ENCODE measurements at regions not wholly inside any gene's neighbourhood (a gene's known extent, or its start where the extent isn't known, plus 50 kb on each side); places are given as distances from the start of the nearest gene placed in this dataset.

DNA sequence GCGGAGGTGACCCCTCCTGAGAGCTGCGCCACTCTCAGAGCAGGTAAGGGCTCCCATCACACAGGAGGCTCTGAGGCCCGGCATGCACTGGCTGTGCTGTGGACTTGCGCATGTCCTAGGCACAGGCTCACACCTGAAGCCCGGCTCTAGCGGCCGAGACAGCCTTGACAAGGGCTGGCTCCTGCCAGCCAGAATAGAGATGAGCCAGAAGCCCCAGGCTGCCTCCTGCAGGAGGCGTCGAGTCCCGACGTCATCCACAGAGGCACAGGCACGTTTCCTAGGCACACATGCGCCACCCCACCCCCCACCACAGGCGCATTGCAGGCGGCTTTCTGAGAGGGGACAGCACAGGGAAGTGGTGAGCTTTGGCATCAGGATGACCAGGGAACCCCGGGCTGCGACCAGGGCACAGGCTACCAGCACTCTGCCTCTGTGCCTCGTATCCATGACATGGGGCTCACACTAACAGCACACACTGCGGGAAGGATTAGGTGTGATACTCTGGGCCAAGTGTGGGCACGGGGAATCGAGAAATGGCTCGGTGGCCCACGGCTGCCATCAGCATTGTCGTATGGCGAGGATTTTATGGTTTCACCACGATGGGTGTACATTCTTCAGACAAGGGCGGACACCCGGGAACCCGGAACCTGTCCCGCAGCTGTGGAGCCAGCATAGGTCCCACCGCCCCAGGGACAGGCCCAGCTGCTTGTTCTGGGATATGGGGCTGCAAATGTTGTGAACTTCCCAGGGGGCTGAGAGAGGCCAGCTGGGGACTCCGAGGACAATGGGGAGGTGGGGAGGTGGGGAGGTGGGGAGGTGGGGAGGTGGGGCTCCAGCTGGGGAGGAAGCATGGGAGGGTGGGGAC lies 90.7 kb upstream of the ADRA2C start:
- Histone ChIP-seq H4K20me1 (ENCODE audit: insufficient read depth) (no peaks in the 10 kb centered on the region), H3K36me3 (ENCODE audit: insufficient read depth, low read length) (no peaks in the 10 kb centered on the region), H3K27me3 (ENCODE audit: insufficient read depth, low read depth, low read length) (no peaks in the 10 kb centered on the region), H3K9me3 (ENCODE audit: low read length) (no peaks in the 10 kb centered on the region), H3K79me2 (replicated peaks; ENCODE audit: insufficient read depth, low read length) (no peaks in the 10 kb centered on the region), H3K27ac (ENCODE audit: low read length) (no peak overlapping the region), H3K4me3 (ENCODE audit: low read length) (no peak overlapping the region), H2AFZ (ENCODE audit: low read depth, low read length) (no peak overlapping the region), H3K9me2 (ENCODE audit: insufficient read depth, low read length) (no peaks in the 10 kb centered on the region), H3K9ac (ENCODE audit: low read length) (no peak overlapping the region), H3K4me2 (ENCODE audit: low read length) (no peak overlapping the region), H3F3A (ENCODE audit: insufficient read depth, low read length, poor library complexity, severe bottlenecking) (no peaks in the 10 kb centered on the region)
- TF ChIP-seq EZH2 (IDR thresholded peaks at IDR 0.05; ENCODE audit: borderline replicate concordance, insufficient read depth, low read length, poor library complexity, severe bottlenecking), result no peak
- no peak for TF ChIP-seq RAD21 (conservative IDR thresholded peaks at IDR 0.05)
- TF ChIP-seq POLR2AphosphoS5 (IDR thresholded peaks at IDR 0.05), result no peak
- TF ChIP-seq CTCF (IDR thresholded peaks at IDR 0.05; ENCODE audit: poor library complexity, severe bottlenecking), result no peak
- no peak for TF ChIP-seq SMC3 (conservative IDR thresholded peaks at IDR 0.05; ENCODE audit: poor library complexity)
- TF ChIP-seq EP300 (conservative IDR thresholded peaks at IDR 0.05; ENCODE audit: poor library complexity, severe bottlenecking), result no peak
- TF ChIP-seq TAF1 (IDR thresholded peaks at IDR 0.05; ENCODE audit: low read depth), result no peak
- TF ChIP-seq, protein P1, sequence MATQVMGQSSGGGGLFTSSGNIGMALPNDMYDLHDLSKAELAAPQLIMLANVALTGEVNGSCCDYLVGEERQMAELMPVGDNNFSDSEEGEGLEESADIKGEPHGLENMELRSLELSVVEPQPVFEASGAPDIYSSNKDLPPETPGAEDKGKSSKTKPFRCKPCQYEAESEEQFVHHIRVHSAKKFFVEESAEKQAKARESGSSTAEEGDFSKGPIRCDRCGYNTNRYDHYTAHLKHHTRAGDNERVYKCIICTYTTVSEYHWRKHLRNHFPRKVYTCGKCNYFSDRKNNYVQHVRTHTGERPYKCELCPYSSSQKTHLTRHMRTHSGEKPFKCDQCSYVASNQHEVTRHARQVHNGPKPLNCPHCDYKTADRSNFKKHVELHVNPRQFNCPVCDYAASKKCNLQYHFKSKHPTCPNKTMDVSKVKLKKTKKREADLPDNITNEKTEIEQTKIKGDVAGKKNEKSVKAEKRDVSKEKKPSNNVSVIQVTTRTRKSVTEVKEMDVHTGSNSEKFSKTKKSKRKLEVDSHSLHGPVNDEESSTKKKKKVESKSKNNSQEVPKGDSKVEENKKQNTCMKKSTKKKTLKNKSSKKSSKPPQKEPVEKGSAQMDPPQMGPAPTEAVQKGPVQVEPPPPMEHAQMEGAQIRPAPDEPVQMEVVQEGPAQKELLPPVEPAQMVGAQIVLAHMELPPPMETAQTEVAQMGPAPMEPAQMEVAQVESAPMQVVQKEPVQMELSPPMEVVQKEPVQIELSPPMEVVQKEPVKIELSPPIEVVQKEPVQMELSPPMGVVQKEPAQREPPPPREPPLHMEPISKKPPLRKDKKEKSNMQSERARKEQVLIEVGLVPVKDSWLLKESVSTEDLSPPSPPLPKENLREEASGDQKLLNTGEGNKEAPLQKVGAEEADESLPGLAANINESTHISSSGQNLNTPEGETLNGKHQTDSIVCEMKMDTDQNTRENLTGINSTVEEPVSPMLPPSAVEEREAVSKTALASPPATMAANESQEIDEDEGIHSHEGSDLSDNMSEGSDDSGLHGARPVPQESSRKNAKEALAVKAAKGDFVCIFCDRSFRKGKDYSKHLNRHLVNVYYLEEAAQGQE (IDR thresholded peaks at IDR 0.05; ENCODE audit: borderline replicate concordance), result no peak
- no peak for TF ChIP-seq MXI1 (conservative IDR thresholded peaks at IDR 0.05; ENCODE audit: poor library complexity, severe bottlenecking)

DNA sequence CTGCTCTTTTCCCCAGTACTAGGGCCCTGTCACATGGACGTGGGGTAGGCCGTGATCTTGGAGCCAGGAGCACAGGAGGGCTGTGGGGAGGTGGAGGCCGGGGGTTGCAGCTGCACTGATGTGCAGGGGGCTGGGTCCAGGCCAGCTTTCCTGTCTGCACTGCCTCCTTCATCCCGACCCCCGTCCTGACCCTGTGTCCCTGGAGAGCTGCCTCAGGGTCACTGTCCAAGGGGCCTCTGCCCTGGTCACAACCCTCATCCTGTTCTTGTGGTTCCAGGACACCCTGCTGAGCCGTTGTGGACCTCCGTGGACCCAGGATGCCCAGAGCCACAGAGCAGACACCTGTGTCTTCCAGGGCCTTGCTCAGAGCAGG lies 91.7 kb upstream of the ADRA2C start:
- H3K27ac ChIP-seq (ENCODE audit: low read length), result no peak overlapping the region
- no peak overlapping the region for H2AFZ ChIP-seq (ENCODE audit: low read depth, low read length)
- H3K4me3 ChIP-seq (ENCODE audit: low read length), result no peak overlapping the region
- no peaks in the 10 kb centered on the region for H3K79me2 ChIP-seq (replicated peaks; ENCODE audit: insufficient read depth, low read length)
- H3K27me3 ChIP-seq (ENCODE audit: insufficient read depth, low read depth, low read length), result no peaks in the 10 kb centered on the region
- no peaks in the 10 kb centered on the region for H3K9me3 ChIP-seq (ENCODE audit: low read length)
- no peaks in the 10 kb centered on the region for H3F3A ChIP-seq (ENCODE audit: insufficient read depth, low read length, poor library complexity, severe bottlenecking)
- H4K20me1 ChIP-seq (ENCODE audit: insufficient read depth), result no peaks in the 10 kb centered on the region
- H3K4me2 ChIP-seq (ENCODE audit: low read length), result no peak overlapping the region
- H3K36me3 ChIP-seq (ENCODE audit: insufficient read depth, low read length), result no peaks in the 10 kb centered on the region
- H3K9me2 ChIP-seq (ENCODE audit: insufficient read depth, low read length), result no peaks in the 10 kb centered on the region
- TF ChIP-seq POLR2AphosphoS5 (IDR thresholded peaks at IDR 0.05), result no peak
- no peak for TF ChIP-seq CTCF (IDR thresholded peaks at IDR 0.05; ENCODE audit: poor library complexity, severe bottlenecking)
- TF ChIP-seq, protein P1 (IDR thresholded peaks at IDR 0.05; ENCODE audit: borderline replicate concordance), result no peak
- no peak for TF ChIP-seq EZH2 (IDR thresholded peaks at IDR 0.05; ENCODE audit: borderline replicate concordance, insufficient read depth, low read length, poor library complexity, severe bottlenecking)
- TF ChIP-seq RAD21 (conservative IDR thresholded peaks at IDR 0.05), result no peak
- no peak for TF ChIP-seq TAF1 (IDR thresholded peaks at IDR 0.05; ENCODE audit: low read depth)
- no peak for TF ChIP-seq MXI1 (conservative IDR thresholded peaks at IDR 0.05; ENCODE audit: poor library complexity, severe bottlenecking)
- TF ChIP-seq SMC3 (conservative IDR thresholded peaks at IDR 0.05; ENCODE audit: poor library complexity), result no peak
- TF ChIP-seq EP300 (conservative IDR thresholded peaks at IDR 0.05; ENCODE audit: poor library complexity, severe bottlenecking), result no peak
- H3K9ac ChIP-seq (ENCODE audit: low read length), result no peak overlapping the region

Measured in neural cell (in vitro differentiated cells).